ENCODE measurements at regions not wholly inside any gene's neighbourhood (a gene's known extent, or its start where the extent isn't known, plus 50 kb on each side); places are given as distances from the start of the nearest gene placed in this dataset.
"Not testable (repeated sequence)": the region's sequence is repeated elsewhere in the genome, so short reads cannot be mapped to it uniquely, and the experiment has no call there.

DNA sequence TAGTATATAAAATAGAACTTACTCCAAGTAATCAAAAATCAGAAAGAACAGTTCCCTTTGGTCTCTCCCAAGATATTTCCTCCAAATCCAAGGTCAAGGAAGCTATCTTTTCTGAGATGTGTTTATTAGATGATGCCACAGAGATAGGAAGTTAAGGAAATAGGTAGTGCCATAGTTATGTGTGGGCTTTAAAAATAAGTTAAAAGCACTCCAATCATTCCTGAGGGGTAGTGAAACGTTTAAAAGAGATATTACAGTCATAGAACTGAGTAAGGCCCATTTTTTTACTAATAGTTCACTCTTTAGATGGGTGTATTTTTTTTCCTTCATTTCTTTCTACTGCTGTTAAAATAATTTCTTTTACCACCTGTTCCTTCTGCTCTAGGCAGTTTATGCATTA is 1630.9 kb upstream of the SEL1L start:
- H3K4me3 ChIP-seq (ENCODE audit: low read length), result no peak overlapping the region
- TF ChIP-seq CTCF (conservative IDR thresholded peaks at IDR 0.05; ENCODE audit: low read length), result no peak
- DNase-seq (ENCODE audit: low read depth), result no peak

DNA sequence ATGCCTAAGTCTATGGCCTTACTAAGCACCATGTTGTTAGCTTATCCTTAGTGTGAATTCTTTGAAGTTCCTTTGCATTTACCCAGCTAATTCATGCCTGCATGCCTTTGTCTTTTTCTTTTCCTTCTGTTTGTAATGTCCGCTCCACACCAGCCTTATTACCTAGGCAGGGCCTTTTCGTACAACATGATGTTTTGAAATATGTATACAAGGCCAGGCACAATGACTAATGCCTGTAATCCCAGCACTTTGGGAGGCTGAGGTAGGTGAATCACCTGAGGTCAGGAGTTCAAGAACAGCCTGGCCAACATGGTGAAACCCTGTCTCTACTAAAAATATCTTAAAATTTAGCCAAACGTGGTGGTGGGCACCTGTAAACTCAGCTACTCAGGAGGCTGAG is 1636.5 kb upstream of the SEL1L start:
- no peak for TF ChIP-seq CTCF (conservative IDR thresholded peaks at IDR 0.05; ENCODE audit: low read length)
- no peak overlapping the region for H3K4me3 ChIP-seq (ENCODE audit: low read length)
- DNase-seq (ENCODE audit: low read depth), result no peak

GRCh38 chr14:83171761-83172160 is 1638.1 kb upstream of the SEL1L start:
- TF ChIP-seq CTCF (conservative IDR thresholded peaks at IDR 0.05; ENCODE audit: low read length), result no peak
- DNase-seq (ENCODE audit: low read depth), result no peak
- H3K4me3 ChIP-seq (ENCODE audit: low read length), result no peak overlapping the region

DNA sequence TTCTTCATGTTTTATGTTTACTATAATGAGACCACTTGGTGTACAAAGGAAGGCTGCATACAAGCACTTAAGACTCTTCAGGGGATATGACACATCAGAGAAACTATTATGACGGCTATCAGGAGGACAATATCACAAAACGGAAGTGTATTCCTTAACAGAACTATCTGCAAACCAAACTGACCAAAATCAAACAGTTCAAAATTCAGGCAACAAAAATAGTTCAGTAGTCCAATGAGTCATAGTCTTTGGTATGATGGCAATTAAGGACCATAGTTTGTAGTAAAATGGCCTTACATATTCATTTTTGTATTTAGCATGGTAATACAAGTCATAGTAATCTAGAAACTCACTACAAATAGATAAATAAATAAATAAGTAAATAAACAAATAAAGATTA is 1638.7 kb upstream of the SEL1L start:
- TF ChIP-seq CTCF (conservative IDR thresholded peaks at IDR 0.05; ENCODE audit: low read length), result no peak
- peak; percentile 22 for DNase-seq (ENCODE audit: low read depth)
- H3K4me3 ChIP-seq (ENCODE audit: low read length), result no peak overlapping the region

- no peak for TF ChIP-seq CTCF (conservative IDR thresholded peaks at IDR 0.05; ENCODE audit: low read length)
- H3K4me3 ChIP-seq (ENCODE audit: low read length), result no peak overlapping the region
- no peak for DNase-seq (ENCODE audit: low read depth)
Observed at GRCh38 chr14:83173687-83174086, 1640.0 kb upstream of the SEL1L start.

- TF ChIP-seq CTCF (conservative IDR thresholded peaks at IDR 0.05; ENCODE audit: low read length), result no peak
- no peak for DNase-seq (ENCODE audit: low read depth)
- no peak overlapping the region for H3K4me3 ChIP-seq (ENCODE audit: low read length)
Observed at GRCh38 chr14:83184531-83184930, 1650.9 kb upstream of the SEL1L start.

GRCh38 chr14:83188311-83188710 is 1654.7 kb upstream of the SEL1L start:
- DNase-seq (ENCODE audit: low read depth); H3K4me3 ChIP-seq (ENCODE audit: low read length): not testable (repeated sequence)

- no peak overlapping the region for H3K4me3 ChIP-seq (ENCODE audit: low read length)
- no peak for DNase-seq (ENCODE audit: low read depth)
- TF ChIP-seq CTCF (conservative IDR thresholded peaks at IDR 0.05; ENCODE audit: low read length), result no peak
Observed at GRCh38 chr14:83196236-83196635, 1662.6 kb upstream of the SEL1L start.
